Thyroid gland (tissue), 4 donors: ENCODE measurements at regions not wholly inside any gene's neighbourhood (a gene's known extent, or its start where the extent isn't known, plus 50 kb on each side); places are given as distances from the start of the nearest gene placed in this dataset.

Source experiments
- POLR2A ChIP-seq, 2 donors: fragments of 450-650 bp; IDR thresholded peaks; one replicate each; pipeline ENCODE4 v1.6.1; 2017; ENCODE audit warnings: antibody characterized with exemption in 2 of 2, mild to moderate bottlenecking in 2 of 2, moderate library complexity in 1 of 2
- TF ChIP-seq, protein P1 (sequence below), 6 experiments: fragments of 200-600 bp in 3 of 6; fragments of 450-650 bp in 3 of 6; sonication (generic) in 3 of 6; IDR thresholded peaks; one replicate each; pipeline ENCODE4 v1.5.1; 2016 to 2019; ENCODE audit warnings: antibody characterized with exemption in 6 of 6, mild to moderate bottlenecking in 2 of 6, inconsistent platforms in 1 of 6, moderate library complexity in 1 of 6

DNA sequence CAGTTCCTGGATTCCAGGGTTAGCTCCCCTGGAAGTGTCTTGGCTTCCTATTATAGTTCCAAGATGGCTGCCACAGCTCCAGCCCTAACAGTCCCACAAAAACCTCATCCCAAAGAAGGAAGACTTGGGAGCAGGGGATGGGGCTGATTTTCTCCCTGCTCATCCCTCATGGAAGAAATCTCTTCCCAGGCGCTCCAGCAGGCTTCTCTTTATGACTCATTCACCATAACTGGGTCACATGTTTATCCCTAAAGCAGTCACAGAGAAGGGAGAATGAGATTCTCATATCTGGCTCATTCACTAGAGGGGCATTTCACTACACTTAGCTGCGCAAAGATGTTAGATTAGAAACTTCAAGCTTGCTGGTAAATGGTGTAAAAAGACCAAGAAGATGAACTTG, 206.5 kb upstream of the IRX3 start:
- TF ChIP-seq, protein P1, sequence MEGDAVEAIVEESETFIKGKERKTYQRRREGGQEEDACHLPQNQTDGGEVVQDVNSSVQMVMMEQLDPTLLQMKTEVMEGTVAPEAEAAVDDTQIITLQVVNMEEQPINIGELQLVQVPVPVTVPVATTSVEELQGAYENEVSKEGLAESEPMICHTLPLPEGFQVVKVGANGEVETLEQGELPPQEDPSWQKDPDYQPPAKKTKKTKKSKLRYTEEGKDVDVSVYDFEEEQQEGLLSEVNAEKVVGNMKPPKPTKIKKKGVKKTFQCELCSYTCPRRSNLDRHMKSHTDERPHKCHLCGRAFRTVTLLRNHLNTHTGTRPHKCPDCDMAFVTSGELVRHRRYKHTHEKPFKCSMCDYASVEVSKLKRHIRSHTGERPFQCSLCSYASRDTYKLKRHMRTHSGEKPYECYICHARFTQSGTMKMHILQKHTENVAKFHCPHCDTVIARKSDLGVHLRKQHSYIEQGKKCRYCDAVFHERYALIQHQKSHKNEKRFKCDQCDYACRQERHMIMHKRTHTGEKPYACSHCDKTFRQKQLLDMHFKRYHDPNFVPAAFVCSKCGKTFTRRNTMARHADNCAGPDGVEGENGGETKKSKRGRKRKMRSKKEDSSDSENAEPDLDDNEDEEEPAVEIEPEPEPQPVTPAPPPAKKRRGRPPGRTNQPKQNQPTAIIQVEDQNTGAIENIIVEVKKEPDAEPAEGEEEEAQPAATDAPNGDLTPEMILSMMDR (IDR thresholded peaks at IDR 0.05): no peak
- TF ChIP-seq POLR2A (IDR thresholded peaks at IDR 0.05): no peak
